Esophagus (tissue), 2 donors: ENCODE measurements at regions not wholly inside any gene's neighbourhood (a gene's known extent, or its start where the extent isn't known, plus 50 kb on each side); places are given as distances from the start of the nearest gene placed in this dataset.
"Not testable (repeated sequence)": the region's sequence is repeated elsewhere in the genome, so short reads cannot be mapped to it uniquely, and the experiment has no call there.

Experiments
- H3K27ac ChIP-seq, 2 donors: one replicate each; pipeline ENCODE4 v1.5.1; 2013; ENCODE audit warnings: low read depth in 2 of 2, mild to moderate bottlenecking in 2 of 2, inconsistent platforms in 1 of 2, low read length in 1 of 2, moderate library complexity in 1 of 2
- H3K27me3 ChIP-seq, 2 donors: one replicate each; pipeline ENCODE4 v1.6.1; 2013; ENCODE audit warnings: low read length in 2 of 2, control low read depth in 1 of 2, mild to moderate bottlenecking in 1 of 2; ENCODE audit not compliant: insufficient read depth in 2 of 2, control insufficient read depth in 1 of 2
- H3K36me3 ChIP-seq, 2 donors: one replicate each; pipeline ENCODE4 v1.6.1; 2013; ENCODE audit warnings: low read length in 1 of 2; ENCODE audit not compliant: control insufficient read depth in 2 of 2, insufficient read depth in 2 of 2
- H3K4me1 ChIP-seq, 2 donors: one replicate each; pipeline ENCODE4 v1.6.1; 2013; ENCODE audit warnings: low read length in 1 of 2; ENCODE audit not compliant: control insufficient read depth in 2 of 2, insufficient read depth in 2 of 2
- H3K4me3 ChIP-seq, 2 donors: one replicate each; pipeline ENCODE4 v1.5.1; 2013; ENCODE audit warnings: low read length in 2 of 2, mild to moderate bottlenecking in 2 of 2, low read depth in 1 of 2, moderate library complexity in 1 of 2
- H3K9me3 ChIP-seq, 2 donors: one replicate each; pipeline ENCODE4 v1.6.1; 2013; ENCODE audit warnings: mild to moderate bottlenecking in 2 of 2, low read depth in 1 of 2, low read length in 1 of 2, moderate library complexity in 1 of 2; ENCODE audit not compliant: control insufficient read depth in 2 of 2, insufficient read depth in 1 of 2
- WGBS, 2 donors: extraction: QIAGEN DNeasy Blood & Tissue Kit; methylation state at CpG; one replicate each; pipeline ENCODE4 v1.1.7; 2013; 5-methylcytosine and 5-hydroxymethylcytosine counted together
- donor health status: healthy with polysubstance abuse.
- donor health status: Bipolar disorder and iron deficiency.

DNA sequence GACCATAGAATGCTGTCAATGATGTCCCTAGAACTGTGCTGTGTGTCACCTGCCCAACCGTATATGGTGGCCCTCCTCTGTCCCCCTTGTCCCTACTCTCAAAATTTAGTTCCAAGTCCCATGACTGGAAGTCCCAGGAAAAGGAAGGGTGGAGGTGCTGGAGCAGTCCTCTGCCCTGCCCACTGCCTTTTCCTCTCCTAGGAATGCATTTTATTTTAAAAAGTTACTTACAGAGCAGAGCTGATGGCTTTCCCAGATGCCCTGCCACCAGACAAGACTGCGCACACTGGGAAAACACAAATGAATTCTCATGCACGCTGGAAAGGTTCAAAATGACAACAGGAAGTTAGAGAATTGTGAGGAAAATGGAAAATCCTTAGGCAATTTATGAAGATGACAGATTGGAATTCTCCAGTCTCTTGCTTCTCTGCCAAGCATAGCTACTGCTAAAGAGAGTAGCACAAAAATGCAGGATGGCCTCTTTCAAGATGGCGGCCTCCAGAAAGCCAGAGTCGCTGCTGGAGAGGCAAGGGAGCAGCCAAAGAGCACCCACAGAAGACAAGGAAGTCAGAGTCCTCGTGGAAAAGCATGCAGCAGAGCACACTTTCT lies 117.1 kb upstream of the TSC22D1 start:
- H3K27ac ChIP-seq, result no peak overlapping the region
- no peaks in the 10 kb centered on the region for H3K4me1 ChIP-seq
- H3K9me3 ChIP-seq, result no peaks in the 10 kb centered on the region
- H3K27me3 ChIP-seq, result no peaks in the 10 kb centered on the region
- H3K36me3 ChIP-seq, result no peaks in the 10 kb centered on the region
- WGBS, 2 donors, result 78 to 82% methylated on average over 6 of the region's 6 CpGs
- no peak overlapping the region for H3K4me3 ChIP-seq

DNA sequence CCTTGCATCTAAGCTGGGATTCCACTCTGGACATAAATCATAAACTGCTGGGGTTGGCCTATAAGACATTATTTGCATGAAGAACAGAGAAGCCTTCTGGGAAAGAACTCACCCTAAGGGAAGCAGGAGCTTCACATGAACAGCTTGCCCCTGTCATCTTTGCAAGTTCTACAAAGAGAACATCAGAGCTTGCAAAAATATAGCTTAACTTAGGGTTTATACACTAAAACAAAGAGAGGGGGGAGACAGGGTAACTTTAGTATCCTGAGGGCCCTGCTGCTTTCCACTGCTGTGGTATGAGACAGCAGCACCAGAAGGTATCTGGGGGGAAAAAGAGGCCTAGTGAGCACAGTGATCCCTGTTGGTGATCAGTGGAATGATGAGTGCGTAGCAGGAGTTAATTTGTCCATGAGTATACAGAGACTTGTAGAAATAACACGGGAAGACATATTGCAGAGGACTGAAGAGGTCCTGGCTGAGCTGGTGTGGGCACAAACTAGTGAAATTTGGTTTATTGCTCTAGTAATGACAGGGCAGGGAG lies 116.1 kb upstream of the TSC22D1 start:
- Histone ChIP-seq H3K27ac (no peak overlapping the region), H3K36me3 (no peaks in the 10 kb centered on the region), H3K9me3 (no peaks in the 10 kb centered on the region), H3K4me1 (no peaks in the 10 kb centered on the region), H3K27me3 (no peaks in the 10 kb centered on the region), H3K4me3 (no peak overlapping the region)
- 84 to 90% methylated on average over 2 of the region's 2 CpGs for WGBS, 2 donors

DNA sequence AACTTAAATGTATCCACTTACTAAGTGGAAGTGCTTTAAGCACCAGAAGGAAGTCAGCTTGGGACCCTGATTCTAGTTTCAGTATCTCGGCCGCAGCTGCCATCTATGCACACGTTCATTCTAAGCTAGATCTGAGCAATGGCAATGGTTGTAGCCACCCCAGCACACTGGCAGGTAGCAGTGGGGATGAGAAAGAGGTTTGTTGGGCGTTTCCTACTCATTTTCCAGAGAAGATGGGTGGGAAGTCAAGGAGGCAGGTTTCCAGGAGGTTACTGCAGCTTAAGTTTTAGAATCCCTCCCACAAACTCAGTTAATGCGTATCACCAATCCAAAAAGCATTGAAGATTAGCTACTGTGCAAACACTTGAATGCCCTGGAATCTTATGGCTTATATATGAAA lies 114.2 kb upstream of the TSC22D1 start:
- no peaks in the 10 kb centered on the region for H3K27me3 ChIP-seq
- no peaks in the 10 kb centered on the region for H3K36me3 ChIP-seq
- no peaks in the 10 kb centered on the region for H3K9me3 ChIP-seq
- no peak overlapping the region for H3K27ac ChIP-seq
- H3K4me3 ChIP-seq, result no peak overlapping the region
- 89 to 90% methylated on average over 5 of the region's 5 CpGs for WGBS, 2 donors
- no peaks in the 10 kb centered on the region for H3K4me1 ChIP-seq

DNA sequence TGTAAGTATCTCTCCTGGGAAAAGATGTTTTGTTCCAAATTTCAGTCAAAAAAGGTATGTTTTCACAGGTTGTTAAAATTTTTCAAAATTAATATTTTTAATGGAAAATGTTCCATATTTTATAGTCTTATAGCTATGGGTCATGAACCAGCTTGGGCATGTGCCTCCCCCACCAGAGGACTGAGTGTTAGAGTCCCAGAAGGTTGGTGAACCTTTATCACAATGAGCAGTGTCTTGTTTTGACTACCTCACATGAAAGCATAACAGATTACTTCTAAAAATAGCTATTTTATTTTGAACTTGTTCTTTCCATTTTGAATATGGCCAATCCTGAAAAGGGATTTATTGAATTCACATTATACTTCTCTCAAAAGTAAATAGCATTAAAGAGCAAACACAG lies 112.5 kb upstream of the TSC22D1 start:
- H3K36me3 ChIP-seq, result no peaks in the 10 kb centered on the region
- H3K27ac ChIP-seq, result no peak overlapping the region
- H3K27me3 ChIP-seq, result no peaks in the 10 kb centered on the region
- no peaks in the 10 kb centered on the region for H3K9me3 ChIP-seq
- no peak overlapping the region for H3K4me3 ChIP-seq
- no peaks in the 10 kb centered on the region for H3K4me1 ChIP-seq

DNA sequence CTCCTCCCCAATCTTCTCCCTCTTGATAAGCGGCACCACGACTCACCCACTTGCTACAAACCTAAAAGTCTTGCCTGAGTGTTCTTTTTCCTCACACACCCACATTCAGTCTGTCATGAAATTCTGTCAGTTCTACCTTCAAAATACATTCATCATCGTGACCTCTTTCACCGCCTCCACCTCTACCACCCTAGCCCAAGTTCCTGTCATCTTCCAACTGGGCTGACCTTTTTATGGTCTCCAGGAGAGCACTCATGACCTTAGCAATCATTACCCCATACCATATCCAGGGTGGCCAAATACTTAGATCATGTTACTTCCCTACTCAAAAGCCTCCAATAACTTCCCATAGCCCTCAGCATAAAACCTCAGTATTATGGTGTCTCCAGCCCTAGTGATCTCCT lies 110.4 kb upstream of the TSC22D1 start:
- H3K27ac ChIP-seq, result no peak overlapping the region
- 90 to 92% methylated on average over 4 of the region's 4 CpGs for WGBS, 2 donors

DNA sequence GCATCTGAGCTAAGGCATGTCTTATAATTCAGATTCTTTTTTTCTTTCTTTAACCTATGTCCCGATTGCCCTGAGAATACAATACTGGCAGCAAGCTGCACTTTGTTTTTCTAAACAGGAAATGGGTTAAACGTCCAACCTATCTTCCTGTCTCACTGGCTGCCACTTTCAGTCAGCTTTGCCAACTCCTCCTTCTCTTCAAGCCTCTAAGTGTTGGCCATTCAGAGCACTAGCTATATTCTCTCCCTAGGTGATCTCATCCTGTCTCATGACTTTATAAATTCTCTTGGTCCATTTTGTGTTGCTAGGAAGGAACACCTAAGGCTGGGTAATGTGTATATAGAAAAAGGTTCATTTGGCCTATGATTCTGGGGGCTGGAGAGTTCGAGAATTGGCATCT lies 109.5 kb upstream of the TSC22D1 start:
- H3K36me3 ChIP-seq, result no peaks in the 10 kb centered on the region
- no peak overlapping the region for H3K4me3 ChIP-seq
- WGBS, 2 donors, result 57 to 60% methylated on average over 3 of the region's 3 CpGs
- H3K27ac ChIP-seq, result no peak overlapping the region
- H3K4me1 ChIP-seq, result no peaks in the 10 kb centered on the region
- H3K27me3 ChIP-seq, result no peaks in the 10 kb centered on the region
- no peaks in the 10 kb centered on the region for H3K9me3 ChIP-seq

More for the DNA sequence above, 110.4 kb upstream of the TSC22D1 start:
- Histone ChIP-seq H3K27me3 (no peaks in the 10 kb centered on the region), H3K36me3 (no peaks in the 10 kb centered on the region), H3K4me3 (no peak overlapping the region), H3K4me1 (no peaks in the 10 kb centered on the region), H3K9me3 (no peaks in the 10 kb centered on the region)

DNA sequence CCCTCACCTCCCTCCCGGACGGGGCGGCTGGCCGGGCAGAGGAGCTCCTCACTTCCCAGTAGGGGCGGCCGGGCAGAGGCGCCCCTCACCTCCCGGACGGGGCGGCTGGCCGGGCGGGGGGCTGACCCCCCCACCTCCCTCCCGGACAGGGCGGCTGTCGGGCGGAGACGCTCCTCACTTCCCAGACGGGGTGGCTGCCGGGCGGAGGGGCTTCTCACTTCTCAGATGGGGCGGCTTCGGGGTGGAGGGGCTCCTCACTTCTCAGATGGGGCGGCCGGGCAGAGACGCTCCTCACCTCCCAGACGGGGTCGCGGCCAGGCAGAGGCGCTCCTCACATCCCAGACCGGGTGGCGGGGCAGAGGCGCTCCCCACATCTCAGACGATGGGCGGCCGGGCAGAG lies 106.3 kb upstream of the TSC22D1 start:
- not testable (repeated sequence) for H3K4me3 ChIP-seq, H3K36me3 ChIP-seq, H3K4me1 ChIP-seq, H3K27ac ChIP-seq, H3K9me3 ChIP-seq, H3K27me3 ChIP-seq
- WGBS, 2 donors, result 96 to 97% methylated on average over 23 to 35 of the region's 35 CpGs

DNA sequence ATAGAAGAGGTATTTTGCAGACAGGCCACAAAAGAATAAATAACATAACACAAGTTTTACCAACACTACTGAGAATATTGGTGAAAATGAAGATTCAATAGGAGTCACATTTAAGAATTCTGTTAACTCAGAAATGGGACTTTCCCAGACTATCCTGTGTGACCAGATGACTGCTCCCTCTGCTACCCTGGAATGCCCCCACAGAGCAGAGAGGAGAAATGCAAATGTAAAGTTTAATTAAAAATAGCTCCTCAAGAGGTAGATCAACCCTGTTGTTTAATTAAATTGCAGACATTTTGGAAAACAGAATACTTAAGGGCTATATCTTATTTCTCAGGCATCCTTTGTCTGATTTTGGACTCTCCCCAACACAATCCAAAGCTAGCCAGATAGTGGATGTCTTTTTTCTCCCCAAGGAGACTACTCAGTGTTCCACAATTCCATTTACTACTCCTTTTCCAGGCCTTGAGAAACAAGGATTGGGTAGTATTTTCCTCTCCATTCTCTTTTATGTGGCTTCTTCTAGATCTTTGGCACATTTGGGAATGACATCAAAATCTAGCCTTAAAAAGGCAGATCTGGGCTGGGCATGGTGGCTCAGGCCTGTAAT lies 104.7 kb upstream of the TSC22D1 start:
- Histone ChIP-seq H3K4me1 (no peaks in the 10 kb centered on the region), H3K27ac (no peak overlapping the region), H3K9me3 (no peaks in the 10 kb centered on the region), H3K4me3 (no peak overlapping the region), H3K27me3 (no peaks in the 10 kb centered on the region), H3K36me3 (no peaks in the 10 kb centered on the region)

DNA sequence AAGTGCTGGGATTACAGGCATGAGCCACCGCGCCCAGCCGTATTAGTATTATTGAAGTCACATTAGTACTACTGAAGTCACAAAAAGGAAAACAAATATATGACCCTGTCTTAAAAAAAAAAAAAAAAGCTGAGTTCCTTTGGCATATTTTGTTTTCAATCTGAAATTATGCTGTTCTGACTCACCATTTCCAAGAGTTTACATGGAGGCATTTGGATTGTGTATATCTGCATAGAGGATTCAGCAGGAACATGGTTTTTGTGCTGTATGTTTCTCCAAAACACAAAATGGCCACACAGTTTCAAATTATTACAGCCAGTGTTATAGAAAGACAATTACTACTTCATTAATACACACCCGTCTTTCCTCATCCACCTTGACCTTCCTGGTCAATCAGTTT lies 103.5 kb upstream of the TSC22D1 start:
- Histone ChIP-seq H3K9me3 (no peaks in the 10 kb centered on the region), H3K27ac (no peak overlapping the region), H3K4me3 (no peak overlapping the region), H3K4me1 (no peaks in the 10 kb centered on the region), H3K27me3 (no peaks in the 10 kb centered on the region), H3K36me3 (no peaks in the 10 kb centered on the region)
- WGBS, 2 donors, result 71% methylated on average over 4 of the region's 4 CpGs

DNA sequence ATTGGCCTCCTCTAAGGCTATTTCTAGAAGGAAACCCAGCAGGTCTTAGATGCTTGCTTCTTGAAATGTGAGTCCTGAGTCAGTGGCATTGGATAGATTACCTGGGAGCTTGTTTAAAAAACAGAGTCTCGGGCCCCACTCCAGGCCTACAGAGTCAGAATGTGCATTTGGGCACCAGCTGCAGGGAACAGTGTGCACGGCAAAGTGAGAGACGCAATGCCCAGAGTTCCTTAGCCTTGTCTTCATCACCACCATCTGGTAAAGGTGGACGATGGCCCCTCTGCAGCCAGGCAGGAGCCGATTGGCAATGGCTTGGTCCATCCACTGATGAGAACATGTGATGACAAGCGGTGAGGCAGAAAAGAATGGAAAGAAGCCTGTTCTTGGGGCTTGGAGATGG lies 102.1 kb upstream of the TSC22D1 start:
- WGBS, 2 donors, result 91 to 95% methylated on average over 6 of the region's 6 CpGs
- H3K4me3 ChIP-seq, result no peak overlapping the region
- H3K9me3 ChIP-seq, result no peaks in the 10 kb centered on the region
- H3K27ac ChIP-seq, result no peak overlapping the region
- H3K27me3 ChIP-seq, result no peaks in the 10 kb centered on the region
- H3K36me3 ChIP-seq, result no peaks in the 10 kb centered on the region
- H3K4me1 ChIP-seq, result no peaks in the 10 kb centered on the region
